ENCODE measurements at regions not wholly inside any gene's neighbourhood (a gene's known extent, or its start where the extent isn't known, plus 50 kb on each side); places are given as distances from the start of the nearest gene placed in this dataset.

GRCh38 chr10:10295537-10295936, 722.1 kb upstream of the CELF2 start:
- WGBS, 3 donors = 77 to 81% (median 80%) methylated on average over 10 of the region's 10 CpGs
- no peak for TF ChIP-seq EP300 (IDR thresholded peaks at IDR 0.05)
- no peak for TF ChIP-seq CTCF (IDR thresholded peaks at IDR 0.05)
- TF ChIP-seq POLR2A (IDR thresholded peaks at IDR 0.05) = no peak

GRCh38 chr10:10302689-10303088, 715.0 kb upstream of the CELF2 start:
- WGBS, 3 donors = 88 to 97% (median 93%) methylated on average over 3 of the region's 3 CpGs

More at GRCh38 chr10:10295537-10295936, 722.1 kb upstream of the CELF2 start:
- Histone ChIP-seq H3K4me3 (no peak overlapping the region), H3K9me3 (no peaks in the 10 kb centered on the region), H3K4me1 (ENCODE audit: insufficient read depth) (peaks cover 5% of the 10 kb centered on the region), H3K27ac (no peak overlapping the region), H3K27me3 (no peaks in the 10 kb centered on the region), H3K36me3 (no peaks in the 10 kb centered on the region)
- intact Hi-C loops (cut with DNase I) = no loop called here
- no peak for DNase-seq

GRCh38 chr10:10307036-10307435, 710.6 kb upstream of the CELF2 start:
- Histone ChIP-seq H3K4me3 (no peak overlapping the region), H3K36me3 (no peaks in the 10 kb centered on the region), H3K27me3 (no peaks in the 10 kb centered on the region), H3K4me1 (ENCODE audit: insufficient read depth) (no peaks in the 10 kb centered on the region), H3K27ac (no peak overlapping the region), H3K9me3 (no peaks in the 10 kb centered on the region)
- WGBS, 3 donors = 93 to 98% (median 95%) methylated on average over 5 of the region's 5 CpGs
- no peak for DNase-seq
- intact Hi-C loops (cut with DNase I) = no loop called here
- TF ChIP-seq EP300 (IDR thresholded peaks at IDR 0.05) (no peak), POLR2A (IDR thresholded peaks at IDR 0.05) (no peak), CTCF (IDR thresholded peaks at IDR 0.05) (no peak)

More at GRCh38 chr10:10302689-10303088, 715.0 kb upstream of the CELF2 start:
- H3K4me3 ChIP-seq = no peak overlapping the region
- no peak for DNase-seq
- no peak for TF ChIP-seq POLR2A (IDR thresholded peaks at IDR 0.05)
- no peak for TF ChIP-seq CTCF (IDR thresholded peaks at IDR 0.05)
- no peak for TF ChIP-seq EP300 (IDR thresholded peaks at IDR 0.05)
- H3K4me1 ChIP-seq (ENCODE audit: insufficient read depth) = no peaks in the 10 kb centered on the region
- H3K27ac ChIP-seq = no peak overlapping the region
- no peaks in the 10 kb centered on the region for H3K9me3 ChIP-seq
- no peaks in the 10 kb centered on the region for H3K36me3 ChIP-seq
- intact Hi-C loops (cut with DNase I) = no loop called here
- H3K27me3 ChIP-seq = no peaks in the 10 kb centered on the region

- H3K27me3 ChIP-seq = no peaks in the 10 kb centered on the region
- H3K36me3 ChIP-seq = no peaks in the 10 kb centered on the region
- DNase-seq = no peak
- H3K4me1 ChIP-seq (ENCODE audit: insufficient read depth) = no peaks in the 10 kb centered on the region
- no peaks in the 10 kb centered on the region for H3K9me3 ChIP-seq
- intact Hi-C loops (cut with DNase I) = no loop called here
- no peak for TF ChIP-seq EP300 (IDR thresholded peaks at IDR 0.05)
- TF ChIP-seq CTCF (IDR thresholded peaks at IDR 0.05) = no peak
- TF ChIP-seq POLR2A (IDR thresholded peaks at IDR 0.05) = no peak
- WGBS, 3 donors = 58 to 75% (median 67%) methylated on average over 3 of the region's 3 CpGs
- no peak overlapping the region for H3K4me3 ChIP-seq
- H3K27ac ChIP-seq = no peak overlapping the region
These were observed 710.1 kb upstream of the CELF2 start for GRCh38 chr10:10307551-10307950.
